Motor neuron (in vitro differentiated cells): ENCODE measurements at regions not wholly inside any gene's neighbourhood (a gene's known extent, or its start where the extent isn't known, plus 50 kb on each side); places are given as distances from the start of the nearest gene placed in this dataset.

ENCODE experiments used
- ATAC-seq, 8 experiments: fragments of 200-7000 bp; cut with Tn5 transposase; replicated peaks in 6 of 8; 2 replicates each; pipeline ENCODE4 v1.8.0; 2021; ENCODE audit warnings: mild to moderate bottlenecking in 8 of 8, moderate library complexity in 8 of 8
- H3K27ac ChIP-seq, 2 donors: fragments of 250-450 bp; sonication (Bioruptor Pico); 2 replicates each; pipeline ENCODE4 v1.9.0; 2021; ENCODE audit warnings: antibody characterized with exemption in 2 of 2, mild to moderate bottlenecking in 2 of 2, moderate library complexity in 1 of 2
- H3K4me1 ChIP-seq, 2 donors: fragments of 250-450 bp; sonication (Bioruptor Pico); replicated peaks in 1 of 2; 2 replicates each; pipeline ENCODE4 v1.6.1; 2021; ENCODE audit warnings: antibody characterized with exemption in 2 of 2, mild to moderate bottlenecking in 2 of 2, moderate library complexity in 1 of 2
- H3K4me3 ChIP-seq, 5 donors: fragments of 250-450 bp; sonication (Bioruptor Pico); 2 replicates each; pipeline ENCODE4 v1.9.0; 2021; ENCODE audit warnings: antibody characterized with exemption in 5 of 5, mild to moderate bottlenecking in 5 of 5, moderate library complexity in 4 of 5
- whole genome bisulfite sequencing, 10 experiments: fragments of 450-650 bp; shearing (Covaris generic); methylation state at CpG; one replicate each; pipeline ENCODE4 v1.0.0; 2022; 5-methylcytosine and 5-hydroxymethylcytosine counted together
- in situ Hi-C, 9 experiments: fragments of 400-800 bp; cut with MboI; loops; one replicate each; pipeline ENCODE4 v1.15.0; 2021; ENCODE audit warnings: low sequenced_read_pairs in 9 of 9, low pct_unique_long_range_greater_than_20kb in 2 of 9; ENCODE audit not compliant: unreplicated experiment in 9 of 9

DNA sequence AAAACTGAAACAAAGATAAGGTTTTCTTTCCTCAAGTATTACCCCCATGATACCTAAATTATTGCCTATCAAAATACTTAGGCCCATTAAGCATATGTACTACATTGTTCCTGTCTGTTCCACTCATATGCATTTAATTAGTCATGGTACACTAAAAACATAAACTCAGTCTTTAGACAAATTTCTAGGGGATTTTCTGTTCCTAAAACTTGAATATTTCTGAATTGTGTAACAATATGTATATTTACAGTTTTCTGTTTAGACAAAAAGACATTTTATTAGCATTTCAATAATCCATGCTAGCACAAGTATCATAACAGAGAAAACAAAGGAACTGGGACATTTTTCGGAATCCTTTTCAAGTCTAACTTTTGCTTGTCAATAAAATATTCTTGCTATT, 234.2 kb downstream of the CRPPA start:
- 71 to 100% (median 100%) methylated on average over 1 of the region's 1 CpG for WGBS, 10 experiments

DNA sequence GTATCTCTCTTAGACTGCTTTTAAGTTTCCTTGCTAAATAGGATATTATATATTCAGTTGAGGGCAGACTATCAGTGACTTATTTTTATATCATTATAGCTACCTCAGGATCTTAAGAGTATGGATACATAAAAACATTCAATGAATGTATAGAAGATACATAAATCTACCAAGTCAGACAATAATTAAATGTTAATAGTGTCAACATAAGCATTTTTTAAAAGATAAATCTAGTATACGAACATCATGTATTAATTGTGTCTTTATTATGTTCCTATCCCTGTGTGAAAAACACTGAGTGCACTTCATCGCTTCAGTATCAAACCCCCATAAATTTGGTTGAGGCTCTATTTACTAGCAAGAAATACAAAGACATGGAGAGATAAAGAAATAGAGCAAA, 242.8 kb downstream of the CRPPA start:
- in situ Hi-C loops, result no loop called here
- no peak overlapping the region for H3K27ac ChIP-seq
- no peak overlapping the region for H3K4me3 ChIP-seq
- ATAC-seq, result no peak
- peaks cover 0 to 7% of the 10 kb centered on the region in 2 donors for H3K4me1 ChIP-seq
- 83 to 100% (median 92%) methylated on average over 1 to 2 of the region's 2 CpGs; no CpG with 5 or more reads in 1 of the 10 experiments for WGBS, 10 experiments

More for the DNA sequence above, 234.2 kb downstream of the CRPPA start:
- in situ Hi-C loops, result no loop called here
- H3K4me1 ChIP-seq, result no peaks in the 10 kb centered on the region
- no peak overlapping the region for H3K27ac ChIP-seq
- no peak overlapping the region for H3K4me3 ChIP-seq
- no peak for ATAC-seq

DNA sequence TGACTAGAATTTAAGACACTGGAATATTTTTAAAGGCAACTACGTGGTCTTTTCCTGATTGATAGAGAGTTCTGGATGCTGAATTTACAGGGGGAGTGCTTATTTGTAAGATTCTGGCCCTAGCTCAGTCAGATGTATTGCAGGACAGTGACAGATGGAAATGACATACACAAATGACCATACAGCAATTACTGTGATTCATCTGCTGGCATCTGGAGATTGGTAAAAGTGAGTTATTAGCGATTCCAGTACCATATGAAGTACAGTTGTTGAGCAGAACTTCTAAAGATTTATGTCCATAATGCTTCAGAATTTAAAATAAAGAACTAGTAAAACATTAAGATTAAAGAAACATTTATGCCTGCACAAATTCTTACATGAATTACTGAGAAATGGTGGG, 243.2 kb downstream of the CRPPA start:
- peaks cover 0 to 7% of the 10 kb centered on the region in 2 donors for H3K4me1 ChIP-seq
- in situ Hi-C loops, result no loop called here
- no peak overlapping the region for H3K27ac ChIP-seq
- WGBS, 10 experiments, result 0 to 92% (median 65%) methylated on average over 1 to 2 of the region's 2 CpGs
- no peak overlapping the region for H3K4me3 ChIP-seq
- ATAC-seq, result peak in 3 of 8 experiments; percentile 29 to 72 (median 71)

DNA sequence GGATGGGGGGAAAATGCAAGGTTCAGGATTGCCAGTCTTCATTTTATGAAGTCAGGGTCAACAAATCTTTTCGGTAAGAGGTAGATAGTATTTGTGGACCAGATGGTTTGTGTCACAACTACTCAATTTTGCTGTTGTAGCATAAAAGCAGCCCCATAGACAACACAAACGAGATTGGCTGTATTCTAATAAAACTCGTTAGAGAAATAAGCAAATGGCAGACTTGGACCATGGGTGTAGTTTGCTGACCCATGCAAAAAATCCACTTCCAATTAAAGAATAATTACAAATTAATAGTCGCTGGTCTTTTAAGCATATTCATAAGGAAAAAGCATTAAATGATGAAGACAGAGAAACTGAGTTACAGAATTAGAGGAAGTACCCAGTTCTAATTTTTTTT, 247.1 kb downstream of the CRPPA start:
- H3K27ac ChIP-seq, result no peak overlapping the region
- no peak for ATAC-seq
- 27 to 90% (median 70%) methylated on average over 2 to 4 of the region's 4 CpGs for WGBS, 10 experiments
- H3K4me1 ChIP-seq, result peaks cover 0 to 7% of the 10 kb centered on the region in 2 donors
- in situ Hi-C loops, result no loop called here
- no peak overlapping the region for H3K4me3 ChIP-seq

- WGBS, 10 experiments, result 0 to 80% (median 53%) methylated on average over 1 to 2 of the region's 2 CpGs; no CpG with 5 or more reads in 5 of the 10 experiments
- ATAC-seq, result peak in 3 of 8 experiments; percentile 62 to 89 (median 68)
- in situ Hi-C loops, result no loop called here
- Histone ChIP-seq H3K27ac (no peak overlapping the region), H3K4me1 (no peaks in the 10 kb centered on the region), H3K4me3 (no peak overlapping the region)
Measured at GRCh38 chr7:16172366-16172765, 249.0 kb downstream of the CRPPA start.

- H3K4me1 ChIP-seq, result no peaks in the 10 kb centered on the region
- H3K27ac ChIP-seq, result no peak overlapping the region
- ATAC-seq, result no peak
- in situ Hi-C loops, result no loop called here
- WGBS, 10 experiments, result 71 to 100% (median 95%) methylated on average over 2 to 3 of the region's 3 CpGs; no CpG with 5 or more reads in 2 of the 10 experiments
- H3K4me3 ChIP-seq, result no peak overlapping the region
Measured at GRCh38 chr7:16171928-16172327, 249.4 kb downstream of the CRPPA start.

DNA sequence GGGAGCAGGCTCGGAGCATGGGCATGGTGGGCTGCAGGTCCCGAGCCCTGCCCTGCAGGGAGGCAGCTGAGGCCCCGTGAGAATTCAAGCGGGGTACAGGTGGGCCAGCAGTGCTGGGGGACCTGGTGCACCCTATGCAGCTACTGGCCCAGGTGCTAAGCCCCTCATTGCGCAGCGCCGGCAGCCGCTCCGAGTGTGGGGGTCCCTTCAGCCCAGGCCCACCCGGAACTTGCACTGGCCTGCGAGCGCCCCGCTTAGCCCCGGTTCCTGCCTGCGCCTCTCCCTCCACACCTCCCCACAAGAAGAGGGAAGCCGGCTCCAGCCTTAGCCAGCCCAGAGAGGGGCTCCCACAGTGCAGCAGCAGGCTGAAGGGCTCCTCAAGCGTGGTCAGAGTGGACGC, 250.7 kb downstream of the CRPPA start:
- in situ Hi-C loops, result no loop called here
- H3K27ac ChIP-seq, result no peak overlapping the region
- 92 to 100% (median 98%) methylated on average over 1 to 9 of the region's 18 CpGs; no CpG with 5 or more reads in 5 of the 10 experiments for WGBS, 10 experiments
- ATAC-seq, result no peak
- no peaks in the 10 kb centered on the region for H3K4me1 ChIP-seq
- no peak overlapping the region for H3K4me3 ChIP-seq

GRCh38 chr7:16169537-16169936, 251.8 kb downstream of the CRPPA start:
- no peak overlapping the region for H3K27ac ChIP-seq
- WGBS, 10 experiments, result 31 to 100% (median 85%) methylated on average over 1 to 2 of the region's 2 CpGs; no CpG with 5 or more reads in 1 of the 10 experiments
- in situ Hi-C loops, result no loop called here
- H3K4me3 ChIP-seq, result no peak overlapping the region
- ATAC-seq, result no peak
- no peaks in the 10 kb centered on the region for H3K4me1 ChIP-seq

DNA sequence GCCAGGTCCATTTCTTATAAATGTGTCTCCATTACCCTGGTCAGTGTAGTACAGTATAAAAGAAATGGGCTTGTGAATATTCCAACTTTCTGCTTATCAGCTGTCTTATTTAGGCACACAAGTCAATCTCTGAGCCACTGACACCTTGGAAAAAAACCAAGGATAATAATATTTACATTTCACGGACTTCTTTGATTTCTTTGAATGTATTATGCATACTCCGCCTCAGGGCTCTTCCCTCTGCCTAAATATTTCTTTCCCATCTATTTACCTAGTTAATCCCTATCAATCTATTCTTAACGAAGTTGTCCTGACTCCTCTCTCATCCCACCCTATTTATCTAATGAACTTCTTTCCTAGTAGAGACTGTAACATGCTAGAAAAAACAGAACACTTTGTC, 253.8 kb downstream of the CRPPA start:
- ATAC-seq, result peak in 2 of 8 experiments; percentile 28 to 77
- Histone ChIP-seq H3K27ac (no peak overlapping the region), H3K4me3 (no peak overlapping the region), H3K4me1 (no peaks in the 10 kb centered on the region)
- in situ Hi-C loops, result no loop called here
- WGBS, 10 experiments, result 0 to 96% (median 85%) methylated on average over 1 to 3 of the region's 3 CpGs

GRCh38 chr7:16144361-16144760, 277.0 kb downstream of the CRPPA start:
- in situ Hi-C loops, result no loop called here
- H3K27ac ChIP-seq, result no peak overlapping the region
- H3K4me1 ChIP-seq, result no peaks in the 10 kb centered on the region
- ATAC-seq, result peak in 3 of 8 experiments; percentile 29 to 83 (median 47)
- no peak overlapping the region for H3K4me3 ChIP-seq
- 20 to 100% (median 84%) methylated on average over 1 to 4 of the region's 4 CpGs; no CpG with 5 or more reads in 3 of the 10 experiments for WGBS, 10 experiments

GRCh38 chr7:16137944-16138343, 283.4 kb downstream of the CRPPA start:
- H3K4me3 ChIP-seq, result no peak overlapping the region
- no peaks in the 10 kb centered on the region for H3K4me1 ChIP-seq
- in situ Hi-C loops, result no loop called here
- no peak overlapping the region for H3K27ac ChIP-seq
- peak in 1 of 8 experiments; percentile 21 for ATAC-seq
- WGBS, 10 experiments, result 50 to 100% (median 84%) methylated on average over 1 to 2 of the region's 2 CpGs

GRCh38 chr7:16136896-16137295, 284.4 kb downstream of the CRPPA start:
- H3K27ac ChIP-seq, result no peak overlapping the region
- WGBS, 10 experiments, result 74 to 100% (median 85%) methylated on average over 1 to 2 of the region's 2 CpGs; no CpG with 5 or more reads in 4 of the 10 experiments
- ATAC-seq, result no peak
- no peaks in the 10 kb centered on the region for H3K4me1 ChIP-seq
- in situ Hi-C loops, result no loop called here
- H3K4me3 ChIP-seq, result no peak overlapping the region

- peak in 3 of 8 experiments; percentile 90 to 91 (median 90) for ATAC-seq
- in situ Hi-C loops, result no loop called here
- Histone ChIP-seq H3K4me3 (no peak overlapping the region), H3K27ac (no peak overlapping the region), H3K4me1 (no peaks in the 10 kb centered on the region)
Measured at GRCh38 chr7:16135658-16136057, 285.7 kb downstream of the CRPPA start.
